NB4 (cell line): ENCODE measurements at regions not wholly inside any gene's neighbourhood (a gene's known extent, or its start where the extent isn't known, plus 50 kb on each side); places are given as distances from the start of the nearest gene placed in this dataset.

Experiments used
- DNase-seq: peaks from one replicate; pipeline ENCODE4 v3.0.0; 2010; ENCODE audit warnings: low read depth
- H3K4me3 ChIP-seq: one replicate; pipeline ENCODE4 v1.5.1; 2011; ENCODE audit warnings: mild to moderate bottlenecking, low read depth, low read length, moderate library complexity
- CTCF ChIP-seq: IDR thresholded peaks from one replicate; pipeline ENCODE4 v1.5.1; 2012; ENCODE audit warnings: low read depth, low read length
- MAX ChIP-seq: IDR thresholded peaks from 2 replicates; pipeline ENCODE4 v1.6.1; 2011; ENCODE audit warnings: low read depth, low read length
- MYC ChIP-seq: IDR thresholded peaks from 2 replicates; pipeline ENCODE4 v1.6.1; 2011; ENCODE audit warnings: low read depth, low read length
- POLR2A ChIP-seq: IDR thresholded peaks from 2 replicates; pipeline ENCODE4 v1.6.1; 2011; ENCODE audit warnings: mild to moderate bottlenecking; ENCODE audit not compliant: insufficient read length; ENCODE audit errors: extremely low read depth

DNA sequence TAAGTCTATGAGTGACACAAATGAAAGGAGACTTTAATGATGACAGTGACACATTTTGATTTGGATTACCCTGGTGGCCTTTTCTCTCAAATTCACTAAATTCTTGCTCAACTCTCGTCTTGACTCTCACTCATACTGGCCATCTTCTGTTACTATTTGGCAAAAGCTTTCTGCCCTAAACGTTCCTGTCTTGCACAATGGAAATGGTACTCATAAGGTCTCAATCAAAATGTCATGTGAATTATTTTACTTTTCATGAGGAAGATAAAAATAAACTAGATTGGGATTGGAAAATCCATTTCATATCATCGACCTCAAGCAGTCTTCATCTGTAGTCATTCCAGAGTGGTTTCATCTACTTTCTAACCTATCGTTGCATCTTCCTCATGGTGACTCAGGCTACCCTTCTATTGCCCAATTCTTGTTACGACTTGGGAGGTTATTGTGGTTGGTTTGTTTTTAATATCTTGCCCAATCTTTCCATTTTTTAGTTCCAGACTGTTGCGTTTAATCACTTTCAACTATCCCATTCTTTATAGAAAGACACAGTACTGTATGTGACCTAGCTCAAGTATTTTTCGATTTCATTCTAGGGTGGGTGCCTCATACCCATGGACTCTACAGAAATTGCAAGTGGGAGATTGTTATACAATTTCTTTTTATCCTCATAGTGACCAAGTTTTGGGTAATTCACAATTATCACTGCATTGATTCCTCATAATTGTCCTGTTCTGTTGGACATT is 317.2 kb upstream of the KCNJ16 start:
- H3K4me3 ChIP-seq: no peak overlapping the region
- TF ChIP-seq POLR2A (no peak), MAX (no peak), CTCF (no peak), MYC (no peak)
- DNase-seq: peak; percentile 47

- TF ChIP-seq MYC (no peak), CTCF (no peak), MAX (no peak), POLR2A (no peak)
- DNase-seq: no peak
- H3K4me3 ChIP-seq: no peak overlapping the region
Observed at GRCh38 chr17:69760562-69760961, 314.5 kb upstream of the KCNJ16 start.

DNA sequence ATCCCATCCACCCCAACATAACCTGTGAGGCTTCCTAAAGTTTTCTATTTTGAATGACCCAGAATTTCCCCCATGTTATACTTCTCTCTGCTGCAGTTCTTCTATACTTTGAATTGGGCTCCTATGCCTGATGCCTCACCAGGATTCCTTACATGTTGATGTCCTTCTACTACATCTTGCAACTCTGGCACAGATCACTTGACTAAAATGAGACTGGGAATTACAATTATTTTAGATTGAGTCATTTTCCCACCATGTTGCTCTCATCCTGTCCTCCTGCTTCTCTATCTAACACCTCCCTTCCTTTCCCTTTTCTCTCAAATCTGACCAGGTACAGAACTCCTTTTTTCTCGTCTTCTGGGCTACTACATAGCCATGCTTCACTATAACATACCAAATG is 314.0 kb upstream of the KCNJ16 start:
- TF ChIP-seq MYC (no peak), MAX (no peak), POLR2A (no peak), CTCF (no peak)
- DNase-seq: no peak
- no peak overlapping the region for H3K4me3 ChIP-seq

GRCh38 chr17:69761767-69762321 is 313.2 kb upstream of the KCNJ16 start:
- H3K4me3 ChIP-seq: no peak overlapping the region
- DNase-seq: no peak
- TF ChIP-seq MYC: no peak
- no peak for TF ChIP-seq POLR2A
- TF ChIP-seq MAX: no peak
- no peak for TF ChIP-seq CTCF

DNA sequence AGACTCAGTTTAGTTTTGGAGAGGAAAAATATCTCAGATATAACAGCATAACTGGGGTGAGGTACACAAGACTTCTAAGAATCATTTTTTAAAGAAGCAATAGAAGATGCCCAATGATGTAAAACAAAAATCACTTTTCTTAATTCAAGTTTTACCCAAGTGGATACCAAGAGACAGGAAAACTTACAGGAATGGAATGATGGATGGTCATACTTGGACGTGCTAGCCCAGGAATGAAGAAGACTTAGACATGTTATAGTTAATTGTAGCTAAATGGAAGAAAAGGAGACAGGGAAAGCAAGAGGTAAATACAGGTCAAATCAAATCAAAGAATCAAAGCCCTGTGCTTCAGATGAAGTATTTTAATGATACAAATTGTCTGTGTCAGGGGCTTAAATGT is 312.7 kb upstream of the KCNJ16 start:
- DNase-seq: no peak
- no peak overlapping the region for H3K4me3 ChIP-seq
- TF ChIP-seq MAX (no peak), POLR2A (no peak), MYC (no peak), CTCF (no peak)
